Endothelial cell of umbilical vein (primary cell): ENCODE measurements at regions not wholly inside any gene's neighbourhood (a gene's known extent, or its start where the extent isn't known, plus 50 kb on each side); places are given as distances from the start of the nearest gene placed in this dataset.

Experiments
- BruUV-seq: library from RNA; stranded (reverse); fragments of 400-500 nt; replicated peaks from 2 replicates; lab custom pipeline; 2021; lab: Mats Ljungman, UMichigan
- CTCF ChIA-PET: fragments of 300-600, 350-600 bp; sonication (Branson Sonifier 250); formaldehyde crosslinking; loops from one replicate; lab custom pipeline; 2021; ENCODE audit warnings: antibody characterized with exemption, inconsistent platforms; lab: Charles Lee
- POLR2A ChIA-PET: fragments of 300-600, 350-600 bp; sonication (Branson Sonifier 250); formaldehyde crosslinking; loops from one replicate; lab custom pipeline; 2021; ENCODE audit warnings: antibody characterized with exemption, inconsistent platforms; lab: Charles Lee
- DNase-seq: peaks from one replicate; pipeline ENCODE4 v3.0.0-alpha.2; 2011; ENCODE audit warnings: low read depth, low spot score
- FAIRE-seq: peaks from 2 replicates; lab custom pipeline; 2011; peaks lifted over from hg19 to GRCh38; lab: Jason Lieb, UNC
- H2AFZ ChIP-seq: 2 replicates; pipeline ENCODE4 v1.6.0; 2012; ENCODE audit warnings: low read depth, low read length, control low read depth, inconsistent platforms
- H3K27ac ChIP-seq: 2 replicates; pipeline ENCODE4 v1.5.1; 2011; ENCODE audit warnings: low read depth, mild to moderate bottlenecking, control low read depth, low read length, moderate library complexity; ENCODE audit not compliant: insufficient read depth
- H3K27me3 ChIP-seq, 2 experiments: 2 replicates each; pipeline versions ENCODE4 v1.6.0 to v1.6.1; 2011; ENCODE audit warnings: low read length in 2 of 2, mixed read lengths in 1 of 2; ENCODE audit not compliant: control insufficient read depth in 2 of 2, insufficient read depth in 2 of 2
- H3K36me3 ChIP-seq, 2 experiments: 2 replicates in 1 of 2; 3 replicates in 1 of 2; pipeline ENCODE4 v1.5.1; 2011; ENCODE audit warnings: low read length in 2 of 2, mild to moderate bottlenecking in 1 of 2, moderate library complexity in 1 of 2; ENCODE audit not compliant: control insufficient read depth in 2 of 2, insufficient read depth in 2 of 2; ENCODE audit errors: extremely low read depth in 1 of 2
- H3K4me1 ChIP-seq: 3 replicates; pipeline ENCODE4 v1.5.1; 2011; ENCODE audit warnings: mild to moderate bottlenecking, low read length; ENCODE audit not compliant: control insufficient read depth, insufficient read depth; ENCODE audit errors: extremely low read depth
- H3K4me2 ChIP-seq: 2 replicates; pipeline ENCODE4 v1.6.1; 2011; ENCODE audit warnings: low read length, control low read depth, mixed read lengths; ENCODE audit not compliant: insufficient read depth
- H3K4me3 ChIP-seq, 3 experiments: fragments of 200-600 bp in 1 of 3; sonication (generic), shearing (Covaris generic) in 1 of 3; replicated peaks in 1 of 3; 2 replicates each; pipeline ENCODE4 v1.5.1; 2011 to 2016; ENCODE audit warnings: control low read depth in 3 of 3, low read length in 3 of 3, mild to moderate bottlenecking in 2 of 3, inconsistent platforms in 1 of 3, low read depth in 1 of 3, moderate library complexity in 1 of 3; ENCODE audit not compliant: insufficient read depth in 1 of 3
- H3K79me2 ChIP-seq: 2 replicates; pipeline ENCODE4 v1.6.0; 2012; ENCODE audit warnings: low read length, inconsistent platforms; ENCODE audit not compliant: control insufficient read depth, insufficient read depth
- H3K9ac ChIP-seq: replicated peaks from 2 replicates; pipeline ENCODE3; 2011; ENCODE audit warnings: low read length, control low read depth; ENCODE audit not compliant: insufficient read depth; ENCODE audit errors: extremely low read depth
- H3K9me1 ChIP-seq: replicated peaks from 3 replicates; pipeline ENCODE4 v1.6.0; 2011; ENCODE audit warnings: mild to moderate bottlenecking, low read length; ENCODE audit not compliant: control insufficient read depth, insufficient read depth; ENCODE audit errors: extremely low read depth
- H3K9me3 ChIP-seq: replicated peaks from 2 replicates; pipeline ENCODE4 v1.5.1; 2012; ENCODE audit warnings: low read length, inconsistent platforms; ENCODE audit not compliant: control insufficient read depth, insufficient read depth
- H4K20me1 ChIP-seq: replicated peaks from 2 replicates; pipeline ENCODE3; 2011; ENCODE audit warnings: mild to moderate bottlenecking, low read length; ENCODE audit not compliant: control insufficient read depth, insufficient read depth; ENCODE audit errors: extremely low read depth
- EZH2 ChIP-seq: IDR thresholded peaks from 2 replicates; pipeline ENCODE4 v1.6.1; 2012; ENCODE audit warnings: borderline replicate concordance, low read depth, mild to moderate bottlenecking, moderate library complexity, low read length, inconsistent platforms; ENCODE audit not compliant: severe bottlenecking
- FOS ChIP-seq: IDR thresholded peaks from 2 replicates; pipeline ENCODE4 v1.6.1; 2011; ENCODE audit warnings: mild to moderate bottlenecking, low read length, moderate library complexity, borderline replicate concordance; ENCODE audit not compliant: insufficient read depth
- GATA2 ChIP-seq: IDR thresholded peaks from 2 replicates; pipeline ENCODE4 v1.7.0; 2011; ENCODE audit warnings: low read depth, mild to moderate bottlenecking, moderate library complexity, mixed read lengths, low read length; ENCODE audit not compliant: insufficient read length, insufficient read depth
- JUN ChIP-seq: IDR thresholded peaks from 2 replicates; pipeline ENCODE4 v1.6.1; 2011; ENCODE audit warnings: borderline replicate concordance, low read depth; ENCODE audit not compliant: insufficient read length, insufficient read depth
- MAX ChIP-seq: IDR thresholded peaks from 2 replicates; pipeline ENCODE4 v1.6.1; 2011; ENCODE audit not compliant: insufficient read depth, insufficient read length
- MYC ChIP-seq: IDR thresholded peaks from one replicate; pipeline ENCODE4 v1.6.1; 2011; ENCODE audit warnings: mild to moderate bottlenecking, low read depth, low read length
- POLR2A ChIP-seq: IDR thresholded peaks from 2 replicates; pipeline ENCODE4 v1.6.1; 2012; ENCODE audit warnings: low read depth, mild to moderate bottlenecking, control low read depth, low read length
- POLR2AphosphoS5 ChIP-seq: IDR thresholded peaks from 2 replicates; pipeline ENCODE4 v1.6.1; 2012; ENCODE audit warnings: low read depth, mild to moderate bottlenecking, control low read depth, low read length, moderate library complexity; ENCODE audit not compliant: insufficient read depth
- dilution Hi-C: fragments of 300-500 bp; cut with MboI; formaldehyde crosslinking; loops from one replicate; pipeline ENCODE4 v1.15.0; 2019; ENCODE audit warnings: low sequenced_read_pairs; ENCODE audit not compliant: extremely low pct_ligation_motif_present
- intact Hi-C: fragments of 100-400 bp; cut with micrococcal nuclease; formaldehyde crosslinking; loops from one replicate; pipeline ENCODE4 v1.10.0; 2022
- TF ChIP-seq, protein P1 (sequence below), 2 donors: IDR thresholded peaks; 1 replicate in 1 of 2; 2 replicates in 1 of 2; pipeline ENCODE4 v1.5.1; 2011; ENCODE audit warnings: low read length in 2 of 2, mild to moderate bottlenecking in 2 of 2, moderate library complexity in 2 of 2, control low read depth in 1 of 2, inconsistent platforms in 1 of 2, low read depth in 1 of 2; ENCODE audit not compliant: insufficient read depth in 1 of 2; ENCODE audit errors: extremely low read depth in 1 of 2

DNA sequence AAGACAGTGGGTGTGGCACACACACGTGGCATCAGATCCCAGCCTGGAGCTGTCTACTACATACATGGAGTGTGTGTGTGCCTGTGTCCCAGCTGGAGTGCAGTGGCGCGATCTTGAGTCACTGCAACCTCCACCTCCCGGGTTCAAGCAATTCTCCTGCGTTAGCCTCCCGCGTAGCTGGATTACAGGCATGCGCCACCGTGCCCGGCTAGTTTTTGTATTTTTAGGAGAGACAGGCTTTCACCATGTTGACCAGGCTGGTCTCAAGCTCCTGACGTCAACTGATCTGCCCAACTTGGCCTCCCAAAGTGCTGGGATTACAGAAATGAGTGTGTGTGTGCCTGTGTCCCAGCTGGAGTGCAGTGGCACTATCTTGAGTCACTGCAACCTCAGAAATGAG lies 108.8 kb downstream of the IL12A start:
- Histone ChIP-seq H3K36me3 (no peaks in the 10 kb centered on the region), H4K20me1 (no peaks in the 10 kb centered on the region), H2AFZ (no peak overlapping the region), H3K27me3 (peaks cover 0 to 4% of the 10 kb centered on the region in 2 experiments), H3K4me3 (no peak overlapping the region), H3K79me2 (no peaks in the 10 kb centered on the region), H3K4me2 (no peak overlapping the region), H3K9me3 (no peaks in the 10 kb centered on the region), H3K27ac (no peak overlapping the region), H3K9ac (no peak overlapping the region), H3K4me1 (no peaks in the 10 kb centered on the region), H3K9me1 (no peaks in the 10 kb centered on the region)
- intact Hi-C loops (no loop called here), dilution Hi-C loops (no loop called here)
- no peak for TF ChIP-seq POLR2A
- no peak for TF ChIP-seq JUN
- TF ChIP-seq MYC, result no peak
- no peak for TF ChIP-seq POLR2AphosphoS5
- TF ChIP-seq MAX, result no peak
- no peak for TF ChIP-seq GATA2
- TF ChIP-seq EZH2, result no peak
- TF ChIP-seq FOS, result no peak
- TF ChIP-seq, protein P1, sequence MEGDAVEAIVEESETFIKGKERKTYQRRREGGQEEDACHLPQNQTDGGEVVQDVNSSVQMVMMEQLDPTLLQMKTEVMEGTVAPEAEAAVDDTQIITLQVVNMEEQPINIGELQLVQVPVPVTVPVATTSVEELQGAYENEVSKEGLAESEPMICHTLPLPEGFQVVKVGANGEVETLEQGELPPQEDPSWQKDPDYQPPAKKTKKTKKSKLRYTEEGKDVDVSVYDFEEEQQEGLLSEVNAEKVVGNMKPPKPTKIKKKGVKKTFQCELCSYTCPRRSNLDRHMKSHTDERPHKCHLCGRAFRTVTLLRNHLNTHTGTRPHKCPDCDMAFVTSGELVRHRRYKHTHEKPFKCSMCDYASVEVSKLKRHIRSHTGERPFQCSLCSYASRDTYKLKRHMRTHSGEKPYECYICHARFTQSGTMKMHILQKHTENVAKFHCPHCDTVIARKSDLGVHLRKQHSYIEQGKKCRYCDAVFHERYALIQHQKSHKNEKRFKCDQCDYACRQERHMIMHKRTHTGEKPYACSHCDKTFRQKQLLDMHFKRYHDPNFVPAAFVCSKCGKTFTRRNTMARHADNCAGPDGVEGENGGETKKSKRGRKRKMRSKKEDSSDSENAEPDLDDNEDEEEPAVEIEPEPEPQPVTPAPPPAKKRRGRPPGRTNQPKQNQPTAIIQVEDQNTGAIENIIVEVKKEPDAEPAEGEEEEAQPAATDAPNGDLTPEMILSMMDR (IDR thresholded peaks at IDR 0.05; ENCODE audit: extremely low read depth in 1 of 2, insufficient read depth in 1 of 2, low read depth in 1 of 2, low read length in 2 of 2), result no peak
- DNase-seq (no peak), FAIRE-seq (no peak)
- ChIA-PET POLR2A (no interaction called here), CTCF (no interaction called here)
- no TSS peak for BruUV-seq
